HepG2 (cell line): ENCODE measurements at regions not wholly inside any gene's neighbourhood (a gene's known extent, or its start where the extent isn't known, plus 50 kb on each side); places are given as distances from the start of the nearest gene placed in this dataset.

Source experiments
- ATAC-seq: fragments of 200-7000 bp; cut with Tn5 transposase; 3 replicates; pipeline ENCODE4 v1.9.1; 2020; ENCODE audit warnings: mild to moderate bottlenecking, moderate library complexity
- BruUV-seq: library from RNA; stranded (reverse); fragments of 400-500 nt; replicated peaks from 2 replicates; lab custom pipeline; 2021; lab: Mats Ljungman, UMichigan
- CTCF ChIA-PET: fragments of 300-600 bp; formaldehyde crosslinking; extraction: SDS; loops from one replicate; lab custom pipeline; 2021; ENCODE audit warnings: low total read pairs, inconsistent platforms, low intra/inter-chr PET ratio; lab: Yijun Ruan, JAX
- POLR2A ChIA-PET: fragments of 350-600 bp; sonication (Branson Sonifier 250); formaldehyde crosslinking; loops from one replicate; lab custom pipeline; 2020; ENCODE audit warnings: antibody characterized with exemption, inconsistent platforms; lab: Yijun Ruan, JAX
- DNase-seq: peaks from one replicate; pipeline ENCODE4 v3.0.0-alpha.2; 2015; ENCODE audit warnings: low spot score
- FAIRE-seq: peaks from 3 replicates; lab custom pipeline; 2011; peaks lifted over from hg19 to GRCh38; lab: Jason Lieb, UNC
- H2AFZ ChIP-seq: one replicate; pipeline ENCODE4 v1.6.1; 2011; ENCODE audit warnings: low read length, inconsistent platforms
- H3K27ac ChIP-seq: fragments of 300-600 bp; 3 replicates; pipeline ENCODE4 v1.8.0; 2011; ENCODE audit warnings: mixed run types, mild to moderate bottlenecking, mixed read lengths, low read length, inconsistent platforms; ENCODE audit not compliant: insufficient read depth; ENCODE audit errors: extremely low read length
- H3K27me3 ChIP-seq, 2 experiments: fragments of 200-600 bp in 1 of 2; 2 replicates in 1 of 2; 3 replicates in 1 of 2; pipeline versions ENCODE4 v1.6.0 to v1.8.0; 2011; ENCODE audit warnings: low read length in 2 of 2, mild to moderate bottlenecking in 2 of 2, moderate library complexity in 2 of 2, inconsistent platforms in 1 of 2; ENCODE audit not compliant: insufficient read depth in 2 of 2, control insufficient read depth in 1 of 2
- H3K36me3 ChIP-seq, 2 experiments: fragments of 200-600 bp in 1 of 2; replicated peaks in 1 of 2; 2 replicates in 1 of 2; 3 replicates in 1 of 2; pipeline versions ENCODE4 v1.5.1 to v1.8.0; 2011; ENCODE audit warnings: low read length in 2 of 2, inconsistent platforms in 1 of 2; ENCODE audit not compliant: insufficient read depth in 2 of 2, control insufficient read depth in 1 of 2
- H3K4me1 ChIP-seq: 2 replicates; pipeline ENCODE4 v1.5.1; 2012; ENCODE audit warnings: low read length, inconsistent platforms; ENCODE audit not compliant: insufficient read depth
- H3K4me2 ChIP-seq: 2 replicates; pipeline ENCODE4 v1.6.0; 2011; ENCODE audit warnings: low read depth, low read length, inconsistent platforms
- H3K4me3 ChIP-seq, 3 experiments: fragments of 200-600 bp in 1 of 3; sonication (generic), shearing (Covaris generic) in 1 of 3; replicated peaks in 1 of 3; 2 replicates each; pipeline ENCODE4 v1.5.1; 2011 to 2016; ENCODE audit warnings: low read length in 3 of 3, inconsistent platforms in 2 of 3, low read depth in 2 of 3, mild to moderate bottlenecking in 2 of 3, control low read depth in 1 of 3, mixed read lengths in 1 of 3; ENCODE audit not compliant: insufficient read depth in 1 of 3
- H3K79me2 ChIP-seq: one replicate; pipeline ENCODE4 v1.6.1; 2011; ENCODE audit warnings: low read length, inconsistent platforms; ENCODE audit not compliant: insufficient read depth
- H3K9ac ChIP-seq: 2 replicates; pipeline ENCODE4 v1.6.0; 2011; ENCODE audit warnings: mild to moderate bottlenecking, low read depth, low read length, inconsistent platforms; ENCODE audit not compliant: insufficient read depth
- H3K9me3 ChIP-seq: 2 replicates; pipeline ENCODE4 v1.5.1; 2012; ENCODE audit warnings: mild to moderate bottlenecking, low read length
- H4K20me1 ChIP-seq: 2 replicates; pipeline ENCODE4 v1.6.0; 2011; ENCODE audit warnings: inconsistent platforms, mild to moderate bottlenecking, low read length, moderate library complexity; ENCODE audit not compliant: insufficient read depth
- ATF7-NPFF ChIP-seq: sonication (generic); formaldehyde crosslinking; IDR thresholded peaks from 2 replicates; pipeline ENCODE4 v1.8.1; 2023; ENCODE audit warnings: mild to moderate bottlenecking, low read depth, missing genetic modification reagents, moderate library complexity
- FOXA3 ChIP-seq: IDR thresholded peaks from 2 replicates; pipeline ENCODE4 v1.6.1; 2016; ENCODE audit warnings: missing genetic modification reagents, missing compliant biosample characterization
- FOXK2 ChIP-seq: fragments of 450-650 bp; IDR thresholded peaks from 2 replicates; pipeline ENCODE4 v1.6.1; 2016
- KDM6A ChIP-seq: IDR thresholded peaks from 2 replicates; pipeline ENCODE4 v1.6.1; 2016; ENCODE audit warnings: low read depth
- NKX3-1 ChIP-seq: sonication (generic); formaldehyde crosslinking; IDR thresholded peaks from 2 replicates; pipeline ENCODE4 v1.5.0; 2020; ENCODE audit warnings: missing genetic modification reagents
- RARA ChIP-seq: IDR thresholded peaks from 2 replicates; pipeline ENCODE4 v1.6.1; 2016; ENCODE audit warnings: missing genetic modification reagents, missing compliant biosample characterization
- RARG ChIP-seq: sonication (generic); formaldehyde crosslinking; IDR thresholded peaks from 2 replicates; pipeline ENCODE4 v1.4.0; 2020; ENCODE audit warnings: low read depth, mild to moderate bottlenecking, missing genetic modification reagents
- SALL2 ChIP-seq: sonication (generic); formaldehyde crosslinking; IDR thresholded peaks from 2 replicates; pipeline ENCODE4 v1.8.1; 2023; ENCODE audit warnings: mild to moderate bottlenecking, missing genetic modification reagents, inconsistent platforms
- TBX3 ChIP-seq: fragments of 450-650 bp; IDR thresholded peaks from 2 replicates; pipeline ENCODE4 v1.6.1; 2017; ENCODE audit warnings: antibody characterized with exemption, mild to moderate bottlenecking, inconsistent platforms, borderline replicate concordance
- TCF7 ChIP-seq: sonication (generic); IDR thresholded peaks from 2 replicates; pipeline ENCODE4 v1.6.1; 2016; ENCODE audit warnings: antibody characterized with exemption, low read depth
- ZMYM4 ChIP-seq: sonication (generic); formaldehyde crosslinking; IDR thresholded peaks from 2 replicates; pipeline ENCODE4 v1.8.1; 2023; ENCODE audit warnings: mild to moderate bottlenecking, missing genetic modification reagents
- ZNF207 ChIP-seq: fragments of 450-650 bp; IDR thresholded peaks from 2 replicates; pipeline ENCODE4 v1.6.1; 2016; ENCODE audit warnings: antibody characterized with exemption, borderline replicate concordance
- ZNF790 ChIP-seq: sonication (generic); formaldehyde crosslinking; IDR thresholded peaks from 2 replicates; pipeline ENCODE4 v1.8.0; 2022; ENCODE audit warnings: missing genetic modification reagents, mild to moderate bottlenecking, borderline replicate concordance
- in situ Hi-C: cut with HindIII; loops from 2 replicates; pipeline ENCODE4 v1.10.0; 2017; ENCODE audit warnings: low pct_unique_long_range_greater_than_20kb; ENCODE audit not compliant: extremely low pct_ligation_motif_present
- intact Hi-C: fragments of 100-400 bp; cut with micrococcal nuclease; formaldehyde crosslinking; loops from one replicate; pipeline ENCODE4 v1.10.0; 2022; ENCODE audit not compliant: unreplicated experiment
- TF ChIP-seq, protein P1 (sequence below): IDR thresholded peaks from 2 replicates; pipeline ENCODE4 v1.6.1; 2016; ENCODE audit warnings: mild to moderate bottlenecking
- TF ChIP-seq, protein P2 (sequence below): sonication (generic); formaldehyde crosslinking; IDR thresholded peaks from 2 replicates; pipeline ENCODE4 v1.4.0; 2020; ENCODE audit warnings: missing genetic modification reagents
- TF ChIP-seq, protein P3 (sequence below): sonication (generic); formaldehyde crosslinking; IDR thresholded peaks from 2 replicates; pipeline ENCODE4 v1.4.0; 2020; ENCODE audit warnings: missing genetic modification reagents, mild to moderate bottlenecking, borderline replicate concordance
- TF ChIP-seq, protein P4 (sequence below): sonication (generic); formaldehyde crosslinking; IDR thresholded peaks from 2 replicates; pipeline ENCODE4 v1.5.0; 2020; ENCODE audit warnings: missing genetic modification reagents, mild to moderate bottlenecking, borderline replicate concordance
- TF ChIP-seq, protein P5 (sequence below): IDR thresholded peaks from 2 replicates; pipeline ENCODE4 v1.6.1; 2016; ENCODE audit warnings: missing biosample characterization, missing genetic modification reagents, low read depth

DNA sequence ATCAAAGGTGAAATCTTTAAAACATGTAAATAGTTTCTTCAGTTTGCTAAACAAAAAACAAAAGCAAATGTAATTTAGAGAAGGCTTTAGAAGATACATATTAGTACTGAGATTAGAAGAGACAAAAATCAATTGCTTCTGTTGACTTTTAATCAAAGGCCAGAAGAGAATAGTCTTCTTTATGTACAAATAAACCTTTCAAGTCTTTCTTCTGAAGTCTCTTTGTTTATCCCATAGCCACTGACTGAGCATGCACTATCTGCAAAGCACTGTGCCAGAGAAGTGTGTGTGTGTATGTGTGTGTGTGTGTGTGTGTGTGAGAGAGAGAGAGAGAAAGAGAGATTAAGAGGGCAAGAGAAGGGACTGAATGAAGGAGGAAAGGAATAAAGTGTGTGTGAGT is 198.4 kb downstream of the GLUD2 start:
- H3K27ac ChIP-seq: peak overlapping the region; percentile 69
- H3K4me2 ChIP-seq: 0 out of 2 replicates have a peak overlapping the region, but pooled peaks have one; percentile 3
- no peak overlapping the region for H3K9ac ChIP-seq
- no peaks in the 10 kb centered on the region for H4K20me1 ChIP-seq
- DNase-seq (peak; percentile 48), ATAC-seq (peak; percentile 78), FAIRE-seq (peak; percentile 66)
- H3K4me1 ChIP-seq: peaks cover 32% of the 10 kb centered on the region
- no peaks in the 10 kb centered on the region for H3K79me2 ChIP-seq
- ChIA-PET POLR2A (no interaction called here), CTCF (no interaction called here)
- H2AFZ ChIP-seq: no peak overlapping the region
- intact Hi-C loops: no loop called here
- no peaks in the 10 kb centered on the region for H3K36me3 ChIP-seq
- in situ Hi-C loops: no loop called here
- H3K27me3 ChIP-seq: no peaks in the 10 kb centered on the region
- no TSS peak for BruUV-seq
- no peak overlapping the region for H3K4me3 ChIP-seq
- no peaks in the 10 kb centered on the region for H3K9me3 ChIP-seq
- TF ChIP-seq FOXK2 (peak; percentile 58; the same call in 1 of the 2 replicates), ATF7-NPFF (no peak), FOXA3 (peak; percentile 85), ZNF790 (no peak), TCF7 (peak; percentile 96), RARA (CRISPR knock-in tag) (peak; percentile 53), SALL2 (CRISPR knock-in tag) (no peak), NKX3-1 (CRISPR knock-in tag) (no peak), ZNF207 (no peak), RARG (CRISPR knock-in tag) (no peak), KDM6A (peak; percentile 29; the same call in 1 of the 2 replicates), TBX3 (peak; percentile 94), ZMYM4 (CRISPR knock-in tag) (peak; percentile 59; the same call in 1 of the 2 replicates)
- TF ChIP-seq, protein P1, sequence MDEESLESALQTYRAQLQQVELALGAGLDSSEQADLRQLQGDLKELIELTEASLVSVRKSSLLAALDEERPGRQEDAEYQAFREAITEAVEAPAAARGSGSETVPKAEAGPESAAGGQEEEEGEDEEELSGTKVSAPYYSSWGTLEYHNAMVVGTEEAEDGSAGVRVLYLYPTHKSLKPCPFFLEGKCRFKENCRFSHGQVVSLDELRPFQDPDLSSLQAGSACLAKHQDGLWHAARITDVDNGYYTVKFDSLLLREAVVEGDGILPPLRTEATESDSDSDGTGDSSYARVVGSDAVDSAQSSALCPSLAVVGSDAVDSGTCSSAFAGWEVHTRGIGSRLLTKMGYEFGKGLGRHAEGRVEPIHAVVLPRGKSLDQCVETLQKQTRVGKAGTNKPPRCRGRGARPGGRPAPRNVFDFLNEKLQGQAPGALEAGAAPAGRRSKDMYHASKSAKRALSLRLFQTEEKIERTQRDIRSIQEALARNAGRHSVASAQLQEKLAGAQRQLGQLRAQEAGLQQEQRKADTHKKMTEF (CRISPR knock-in tag): peak; percentile 53; the same call in 1 of the 2 replicates
- TF ChIP-seq, protein P2, sequence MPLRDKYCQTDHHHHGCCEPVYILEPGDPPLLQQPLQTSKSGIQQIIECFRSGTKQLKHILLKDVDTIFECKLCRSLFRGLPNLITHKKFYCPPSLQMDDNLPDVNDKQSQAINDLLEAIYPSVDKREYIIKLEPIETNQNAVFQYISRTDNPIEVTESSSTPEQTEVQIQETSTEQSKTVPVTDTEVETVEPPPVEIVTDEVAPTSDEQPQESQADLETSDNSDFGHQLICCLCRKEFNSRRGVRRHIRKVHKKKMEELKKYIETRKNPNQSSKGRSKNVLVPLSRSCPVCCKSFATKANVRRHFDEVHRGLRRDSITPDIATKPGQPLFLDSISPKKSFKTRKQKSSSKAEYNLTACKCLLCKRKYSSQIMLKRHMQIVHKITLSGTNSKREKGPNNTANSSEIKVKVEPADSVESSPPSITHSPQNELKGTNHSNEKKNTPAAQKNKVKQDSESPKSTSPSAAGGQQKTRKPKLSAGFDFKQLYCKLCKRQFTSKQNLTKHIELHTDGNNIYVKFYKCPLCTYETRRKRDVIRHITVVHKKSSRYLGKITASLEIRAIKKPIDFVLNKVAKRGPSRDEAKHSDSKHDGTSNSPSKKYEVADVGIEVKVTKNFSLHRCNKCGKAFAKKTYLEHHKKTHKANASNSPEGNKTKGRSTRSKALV (CRISPR knock-in tag): no peak
- TF ChIP-seq, protein P3, sequence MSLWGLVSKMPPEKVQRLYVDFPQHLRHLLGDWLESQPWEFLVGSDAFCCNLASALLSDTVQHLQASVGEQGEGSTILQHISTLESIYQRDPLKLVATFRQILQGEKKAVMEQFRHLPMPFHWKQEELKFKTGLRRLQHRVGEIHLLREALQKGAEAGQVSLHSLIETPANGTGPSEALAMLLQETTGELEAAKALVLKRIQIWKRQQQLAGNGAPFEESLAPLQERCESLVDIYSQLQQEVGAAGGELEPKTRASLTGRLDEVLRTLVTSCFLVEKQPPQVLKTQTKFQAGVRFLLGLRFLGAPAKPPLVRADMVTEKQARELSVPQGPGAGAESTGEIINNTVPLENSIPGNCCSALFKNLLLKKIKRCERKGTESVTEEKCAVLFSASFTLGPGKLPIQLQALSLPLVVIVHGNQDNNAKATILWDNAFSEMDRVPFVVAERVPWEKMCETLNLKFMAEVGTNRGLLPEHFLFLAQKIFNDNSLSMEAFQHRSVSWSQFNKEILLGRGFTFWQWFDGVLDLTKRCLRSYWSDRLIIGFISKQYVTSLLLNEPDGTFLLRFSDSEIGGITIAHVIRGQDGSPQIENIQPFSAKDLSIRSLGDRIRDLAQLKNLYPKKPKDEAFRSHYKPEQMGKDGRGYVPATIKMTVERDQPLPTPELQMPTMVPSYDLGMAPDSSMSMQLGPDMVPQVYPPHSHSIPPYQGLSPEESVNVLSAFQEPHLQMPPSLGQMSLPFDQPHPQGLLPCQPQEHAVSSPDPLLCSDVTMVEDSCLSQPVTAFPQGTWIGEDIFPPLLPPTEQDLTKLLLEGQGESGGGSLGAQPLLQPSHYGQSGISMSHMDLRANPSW (CRISPR knock-in tag): no peak
- TF ChIP-seq, protein P4, sequence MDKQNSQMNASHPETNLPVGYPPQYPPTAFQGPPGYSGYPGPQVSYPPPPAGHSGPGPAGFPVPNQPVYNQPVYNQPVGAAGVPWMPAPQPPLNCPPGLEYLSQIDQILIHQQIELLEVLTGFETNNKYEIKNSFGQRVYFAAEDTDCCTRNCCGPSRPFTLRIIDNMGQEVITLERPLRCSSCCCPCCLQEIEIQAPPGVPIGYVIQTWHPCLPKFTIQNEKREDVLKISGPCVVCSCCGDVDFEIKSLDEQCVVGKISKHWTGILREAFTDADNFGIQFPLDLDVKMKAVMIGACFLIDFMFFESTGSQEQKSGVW: no peak
- TF ChIP-seq, protein P5, sequence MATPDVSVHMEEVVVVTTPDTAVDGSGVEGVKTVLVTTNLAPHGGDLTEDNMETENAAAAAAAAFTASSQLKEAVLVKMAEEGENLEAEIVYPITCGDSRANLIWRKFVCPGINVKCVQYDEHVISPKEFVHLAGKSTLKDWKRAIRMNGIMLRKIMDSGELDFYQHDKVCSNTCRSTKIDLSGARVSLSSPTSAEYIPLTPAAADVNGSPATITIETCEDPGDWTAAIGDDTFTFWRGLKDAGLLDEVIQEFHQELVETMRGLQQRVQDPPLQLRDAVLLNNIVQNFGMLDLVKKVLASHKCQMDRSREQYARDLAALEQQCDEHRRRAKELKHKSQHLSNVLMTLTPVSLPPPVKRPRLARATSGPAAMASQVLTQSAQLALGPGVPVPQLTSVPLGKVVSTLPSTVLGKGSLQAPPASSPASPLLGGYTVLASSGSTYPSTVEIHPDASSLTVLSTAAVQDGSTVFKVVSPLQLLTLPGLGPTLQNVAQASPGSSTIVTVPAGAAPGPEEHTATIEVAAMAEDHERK (CRISPR knock-in tag): no peak
